HG02970 (cell line): ENCODE measurements at regions not wholly inside any gene's neighbourhood (a gene's known extent, or its start where the extent isn't known, plus 50 kb on each side); places are given as distances from the start of the nearest gene placed in this dataset.
"Not testable (repeated sequence)": the region's sequence is repeated elsewhere in the genome, so short reads cannot be mapped to it uniquely, and the experiment has no call there.

Experiments
- ATAC-seq: cut with Tn5 transposase; IDR thresholded peaks from one replicate; pipeline ENCODE4 v1.9.1; 2021; ENCODE audit warnings: mild to moderate bottlenecking, moderate library complexity, moderate number of reproducible peaks; ENCODE audit not compliant: unreplicated experiment, low FRiP score

DNA sequence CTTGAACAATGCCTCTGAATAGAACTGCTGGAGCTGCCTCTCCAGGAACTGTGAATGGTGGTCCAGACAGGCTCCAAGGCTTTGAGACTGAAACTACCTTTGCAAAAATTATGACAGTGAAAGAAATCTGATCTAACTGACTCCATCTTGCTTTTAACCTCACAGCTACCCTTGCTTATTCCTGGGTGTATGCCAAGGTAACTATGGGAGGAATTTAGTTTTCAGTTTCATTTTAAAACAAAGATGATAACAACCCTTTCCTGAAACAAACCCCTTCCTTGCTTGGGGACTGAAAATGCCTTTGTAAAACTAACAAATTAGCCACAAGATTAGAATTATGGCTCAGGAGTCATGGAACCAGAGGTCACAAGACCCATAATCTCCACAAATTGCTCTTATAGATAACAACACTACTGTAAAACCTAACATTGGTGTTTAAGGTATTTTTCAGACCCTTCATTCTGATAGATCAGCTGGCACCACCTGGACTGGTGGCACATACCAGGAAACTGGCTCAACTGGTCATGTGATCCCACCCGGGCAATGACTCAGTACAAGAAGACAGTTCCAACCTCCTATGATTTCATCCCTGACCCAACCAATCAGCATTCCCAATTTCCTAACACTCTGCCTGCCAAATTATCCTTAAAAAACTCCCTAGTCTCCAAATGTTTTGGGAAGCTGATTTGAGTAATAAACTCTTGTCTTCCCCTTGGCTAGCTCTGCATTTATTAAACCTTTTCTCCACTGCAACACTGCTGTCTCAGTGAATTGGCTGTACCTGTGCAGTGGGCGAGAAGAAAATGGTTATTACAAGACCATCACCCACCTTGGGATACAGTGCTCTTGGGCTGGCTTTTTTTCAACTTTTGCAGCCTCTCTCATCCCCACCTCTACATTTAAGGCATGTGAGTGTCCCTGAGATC is 608.1 kb downstream of the TYW1 start:
- ATAC-seq = no peak

DNA sequence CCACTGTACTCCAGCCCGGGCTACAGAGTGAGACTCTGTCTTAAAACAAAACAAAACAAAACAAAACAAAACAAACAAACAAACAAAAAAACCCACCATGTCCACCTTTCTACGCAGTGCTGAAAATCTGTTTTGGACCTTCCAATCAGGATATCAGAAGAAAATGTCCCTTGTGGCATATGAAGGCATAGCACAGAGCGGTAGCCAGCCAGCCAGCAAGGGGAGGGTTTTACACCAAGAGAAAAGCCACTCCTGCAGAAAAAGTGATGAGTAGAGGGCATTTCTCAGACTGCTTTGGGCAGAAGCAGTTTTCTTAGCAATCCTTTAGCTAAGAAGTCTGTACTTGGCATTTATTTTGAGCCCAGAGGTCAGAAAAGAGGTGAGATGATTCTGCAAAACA is 612.2 kb downstream of the TYW1 start:
- ATAC-seq = no peak

GRCh38 chr7:67610897-67611296 is 614.3 kb downstream of the TYW1 start:
- no peak for ATAC-seq

- ATAC-seq = no peak
These were observed 618.2 kb downstream of the TYW1 start for GRCh38 chr7:67614843-67615242.

GRCh38 chr7:67616517-67616916 is 619.9 kb downstream of the TYW1 start:
- ATAC-seq = no peak

DNA sequence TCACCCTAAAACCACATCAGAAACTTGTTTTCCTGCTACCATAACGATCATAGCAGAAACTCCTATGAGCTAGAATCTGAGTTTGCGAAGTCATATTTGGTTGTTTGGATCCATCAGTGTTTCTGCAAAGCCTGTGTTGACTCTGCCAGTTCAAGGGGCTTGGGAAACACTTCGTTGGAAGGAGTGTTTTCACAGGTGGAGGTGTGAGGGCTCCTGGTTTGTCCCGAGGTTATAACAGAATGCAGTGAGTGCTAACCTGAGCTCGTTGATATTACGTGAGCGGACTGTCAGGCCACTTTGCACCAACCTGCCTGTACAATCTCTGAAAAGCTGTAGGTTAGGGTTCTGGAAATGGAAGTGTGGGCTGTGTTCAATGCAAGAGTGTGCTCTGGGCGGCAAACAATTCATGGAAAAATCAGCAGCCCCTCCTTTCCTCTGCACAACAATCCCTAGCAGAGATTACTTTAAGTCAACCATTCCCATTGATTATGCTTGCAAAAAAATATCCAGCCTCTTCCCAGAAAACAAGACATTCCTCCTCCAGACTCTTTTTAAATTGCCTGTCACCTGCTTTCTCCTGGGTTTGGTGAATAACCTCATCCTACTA is 622.0 kb downstream of the TYW1 start:
- ATAC-seq = no peak

- ATAC-seq = no peak
These were observed 622.5 kb downstream of the TYW1 start for GRCh38 chr7:67619175-67619574.

DNA sequence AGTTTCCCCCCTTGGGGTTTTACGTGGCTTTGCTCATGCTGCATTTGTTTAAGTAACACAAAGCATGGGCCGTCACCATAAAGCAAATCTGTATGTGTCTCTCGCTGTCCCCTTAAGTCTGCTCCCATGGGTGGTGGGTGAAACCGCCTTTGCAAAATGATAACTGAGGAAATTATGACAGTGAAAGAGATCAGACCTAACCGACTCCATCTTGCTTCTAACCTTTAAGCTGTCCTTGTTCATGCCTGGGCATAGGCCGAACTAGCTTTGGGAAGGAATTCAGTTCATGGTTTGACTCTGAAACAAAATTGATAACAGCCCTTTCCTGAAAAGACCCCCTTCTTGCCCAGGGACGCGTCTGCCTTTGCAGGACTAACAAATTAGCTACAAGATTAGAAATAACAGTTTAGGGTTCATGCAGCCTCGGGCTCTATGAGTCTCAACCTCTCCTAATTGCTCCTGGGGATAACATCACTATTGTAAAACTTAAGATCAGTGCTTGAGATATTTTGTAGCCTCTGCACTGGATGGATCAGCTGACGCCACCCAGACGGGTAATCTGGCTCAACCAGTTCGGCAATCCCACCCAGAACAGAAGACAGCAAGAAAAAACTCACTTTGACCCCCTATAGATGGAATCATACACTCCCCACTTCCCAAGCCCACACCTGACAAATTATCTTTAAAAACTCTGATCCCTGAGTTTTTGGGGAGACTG is 623.7 kb downstream of the TYW1 start:
- ATAC-seq = no peak

DNA sequence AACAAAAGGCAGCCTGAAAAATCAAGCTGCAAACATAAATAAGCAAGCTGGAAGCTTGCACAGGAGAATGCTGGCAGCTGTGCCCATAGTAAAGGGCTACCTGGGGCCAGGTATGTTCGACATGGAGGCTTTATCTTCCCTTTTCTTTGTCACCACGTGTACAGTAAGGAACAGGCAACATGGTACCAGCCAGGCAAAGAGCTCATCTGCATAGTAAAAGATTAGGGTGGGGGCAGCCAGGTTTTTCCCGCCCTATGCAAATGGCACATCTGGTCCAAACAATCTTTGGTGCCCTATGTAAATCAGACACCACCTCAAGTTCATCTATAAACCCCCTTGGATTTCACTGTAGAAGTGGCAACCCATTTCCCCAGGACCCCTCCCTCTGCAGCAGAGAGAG is 625.1 kb downstream of the TYW1 start:
- no peak for ATAC-seq

GRCh38 chr7:67625257-67625737 is 628.7 kb downstream of the TYW1 start:
- ATAC-seq = no peak

DNA sequence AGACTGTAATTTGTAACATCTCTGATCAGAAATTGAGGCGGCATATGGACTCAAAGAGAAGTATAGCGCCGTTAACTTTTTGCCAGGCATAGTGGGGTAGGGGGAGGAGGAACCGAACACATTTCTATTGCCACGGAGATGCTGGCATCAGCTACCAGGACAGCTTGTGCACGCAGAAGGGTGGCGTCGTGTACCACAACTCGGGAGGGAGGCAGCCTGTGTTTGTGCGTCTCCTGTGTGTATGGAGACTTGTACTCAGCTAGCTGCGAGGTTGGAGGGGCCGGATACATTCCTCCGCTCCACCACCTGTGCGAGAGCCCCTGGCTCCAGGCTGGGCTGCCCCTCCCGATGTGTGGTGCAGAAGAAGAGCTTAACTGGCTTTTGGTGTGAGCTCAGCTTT is 634.8 kb downstream of the TYW1 start:
- no peak for ATAC-seq

DNA sequence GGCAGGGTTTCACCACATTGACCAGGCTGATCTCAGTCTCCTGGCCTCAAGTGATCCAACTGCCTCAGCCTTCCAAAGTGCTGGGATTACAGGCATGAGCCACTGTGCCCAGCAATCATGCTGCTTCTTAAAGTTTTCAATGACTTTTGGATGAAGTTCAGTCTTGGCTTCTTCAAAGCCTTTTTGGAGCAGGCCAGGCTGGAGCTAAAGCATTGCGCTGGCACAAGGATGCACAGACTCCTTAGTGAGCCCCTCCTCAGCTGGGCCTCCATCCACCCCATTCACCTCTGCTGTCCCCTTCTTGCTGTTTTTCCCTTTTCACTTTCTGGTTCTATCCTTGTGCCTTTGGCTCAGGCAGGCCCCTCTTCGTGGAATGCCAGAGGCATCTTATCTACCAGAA is 638.6 kb downstream of the TYW1 start:
- no peak for ATAC-seq

DNA sequence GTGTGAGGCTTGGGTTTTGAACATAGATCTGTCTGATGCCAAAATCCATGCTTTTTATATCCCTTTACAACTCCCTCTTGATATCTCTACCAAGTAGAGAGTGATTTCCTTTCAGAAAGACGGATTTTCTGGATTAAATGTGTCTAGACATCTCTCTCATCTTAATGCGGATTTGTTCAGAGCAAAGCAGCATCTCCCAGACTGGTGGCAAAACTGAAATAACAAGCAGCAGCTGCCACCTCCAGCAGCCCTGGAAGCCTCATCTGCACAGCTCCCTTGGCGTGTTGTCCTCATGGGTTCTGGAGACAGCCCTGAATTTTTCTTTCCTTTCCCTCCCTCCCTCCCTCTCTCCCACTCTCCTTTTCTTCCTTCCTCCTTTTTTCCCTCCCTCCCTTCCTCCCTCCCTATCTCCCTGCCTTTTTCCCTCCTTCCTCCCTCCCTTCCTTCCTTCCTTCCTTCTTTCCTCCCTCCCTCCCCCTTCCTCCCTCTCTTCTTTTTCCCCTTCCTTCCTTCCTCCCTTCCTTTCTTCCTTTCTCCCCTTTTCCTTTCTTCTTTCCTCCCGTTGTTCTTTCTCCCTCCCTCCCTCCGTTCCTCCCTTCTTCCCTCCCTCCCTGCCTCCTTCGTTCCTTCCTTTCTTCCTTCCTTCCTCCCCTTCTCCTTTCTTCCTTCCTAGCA is 639.9 kb downstream of the TYW1 start:
- ATAC-seq = no peak

DNA sequence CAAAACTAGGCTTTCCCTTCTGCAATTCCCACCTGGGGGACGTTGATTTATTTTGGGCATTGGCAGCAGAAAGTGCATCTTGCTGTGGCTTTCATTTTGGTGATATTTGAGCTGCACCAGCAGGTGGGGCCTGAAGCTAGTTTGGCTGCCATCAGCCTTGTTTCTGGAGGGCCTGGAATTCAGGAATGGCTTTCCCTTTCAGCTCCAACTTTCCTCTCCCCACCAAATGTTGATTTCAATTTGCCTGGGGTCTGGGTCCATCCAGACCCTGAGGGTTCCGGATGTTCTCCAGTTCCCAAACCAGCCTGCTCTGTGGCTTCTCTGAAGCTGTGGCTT is 640.4 kb downstream of the TYW1 start:
- no peak for ATAC-seq

GRCh38 chr7:67642542-67642941 is 645.9 kb downstream of the TYW1 start:
- not testable (repeated sequence) for ATAC-seq

- no peak for ATAC-seq
These were observed 647.5 kb downstream of the TYW1 start for GRCh38 chr7:67644151-67644550.

DNA sequence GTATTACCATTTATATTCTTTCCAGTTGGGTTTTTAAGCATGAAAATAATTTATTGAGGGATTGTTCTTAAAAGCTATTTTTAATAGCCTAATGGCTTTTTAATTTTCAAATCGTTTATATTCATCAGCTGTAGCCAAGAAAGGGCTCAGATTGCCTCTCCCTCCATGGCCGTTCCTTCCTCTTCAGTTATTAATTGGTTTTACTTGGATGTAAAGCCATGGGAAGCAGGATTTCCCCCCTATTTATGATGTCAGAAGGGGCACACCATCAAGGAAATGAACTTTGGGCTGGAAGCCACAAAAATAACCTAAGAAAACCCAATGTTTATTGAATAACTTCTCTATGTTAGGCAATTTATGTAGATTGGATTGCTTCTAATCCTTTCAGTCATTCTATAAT is 656.3 kb downstream of the TYW1 start:
- ATAC-seq = no peak

DNA sequence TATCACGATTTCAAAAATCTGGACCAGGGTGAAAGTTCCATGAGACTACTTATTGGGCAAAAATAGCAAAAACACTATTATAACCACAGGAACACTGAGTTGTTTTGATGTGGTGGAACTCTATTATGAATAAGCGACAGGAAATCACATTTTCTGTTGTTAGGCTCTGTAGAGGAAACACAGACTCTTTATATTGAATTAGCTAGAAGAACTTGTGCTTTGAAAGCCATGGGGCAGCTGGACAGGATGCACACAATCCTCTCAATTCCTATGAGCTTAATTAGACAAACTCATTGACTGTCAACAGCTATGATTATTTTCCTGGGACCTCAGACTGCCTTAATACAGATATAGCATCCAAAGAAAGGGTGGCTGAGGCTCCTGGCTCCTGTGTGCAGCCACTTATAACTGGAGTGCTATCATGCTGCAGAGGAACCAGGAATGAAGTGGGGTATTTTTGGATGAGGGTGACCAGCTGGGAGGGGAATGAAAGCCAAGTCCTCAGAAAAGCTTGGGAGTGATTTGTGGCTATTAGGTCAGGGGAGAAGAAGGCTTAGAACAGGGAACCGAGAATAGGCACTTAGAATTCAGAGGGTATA is 657.3 kb downstream of the TYW1 start:
- no peak for ATAC-seq

GRCh38 chr7:67654642-67655041 is 658.0 kb downstream of the TYW1 start:
- ATAC-seq = no peak

DNA sequence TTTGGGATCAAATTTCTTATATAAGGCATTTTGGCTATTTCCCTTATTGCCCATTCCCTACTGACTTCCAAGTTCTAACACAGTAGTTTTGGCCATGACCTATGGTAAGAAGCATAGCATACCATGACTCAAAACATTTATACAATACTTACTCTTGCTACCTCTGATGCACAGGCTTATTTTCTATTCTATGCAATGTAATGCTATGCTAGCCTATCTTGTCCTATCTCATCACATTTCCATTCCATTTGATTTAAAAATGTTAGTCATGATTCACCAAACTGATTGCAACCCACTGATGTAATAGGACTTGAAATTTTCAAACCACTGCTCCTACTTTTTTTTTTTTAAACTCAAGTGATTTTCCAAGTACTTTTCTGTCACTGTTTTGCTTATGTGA is 658.5 kb downstream of the TYW1 start:
- ATAC-seq = no peak
